Astrocyte (in vitro differentiated cells and primary cell): ENCODE measurements at regions not wholly inside any gene's neighbourhood (a gene's known extent, or its start where the extent isn't known, plus 50 kb on each side); places are given as distances from the start of the nearest gene placed in this dataset.

ENCODE experiments used
- DNase-seq: peaks from one replicate; pipeline ENCODE4 v3.0.0-alpha.2; 2010; ENCODE audit warnings: low read depth
- FAIRE-seq: peaks from 2 replicates; lab custom pipeline; 2011; peaks lifted over from hg19 to GRCh38; lab: Jason Lieb, UNC
- H2AFZ ChIP-seq: 2 replicates; pipeline ENCODE4 v1.6.0; 2012; ENCODE audit warnings: low read depth, low read length, inconsistent platforms
- H3K27ac ChIP-seq: 2 replicates; pipeline ENCODE4 v1.5.1; 2011; ENCODE audit warnings: low read depth, low read length, inconsistent platforms
- H3K27me3 ChIP-seq: 2 replicates; pipeline ENCODE4 v1.6.0; 2011; ENCODE audit warnings: low read length, inconsistent platforms; ENCODE audit not compliant: insufficient read depth
- H3K36me3 ChIP-seq: 2 replicates; pipeline ENCODE4 v1.5.1; 2011; ENCODE audit warnings: low read length, inconsistent platforms; ENCODE audit not compliant: insufficient read depth
- H3K4me1 ChIP-seq: 2 replicates; pipeline ENCODE4 v1.5.1; 2011; ENCODE audit warnings: low read length, inconsistent platforms; ENCODE audit not compliant: insufficient read depth
- H3K4me2 ChIP-seq: 2 replicates; pipeline ENCODE4 v1.6.0; 2012; ENCODE audit warnings: low read length, inconsistent platforms
- H3K4me3 ChIP-seq: 2 replicates; pipeline ENCODE4 v1.5.1; 2011; ENCODE audit warnings: low read depth, mild to moderate bottlenecking, low read length, inconsistent platforms; ENCODE audit not compliant: insufficient read depth
- H3K79me2 ChIP-seq: 2 replicates; pipeline ENCODE4 v1.6.0; 2012; ENCODE audit warnings: mild to moderate bottlenecking, low read length, inconsistent platforms; ENCODE audit not compliant: insufficient read depth
- H3K9ac ChIP-seq: 2 replicates; pipeline ENCODE4 v1.6.0; 2012; ENCODE audit warnings: mild to moderate bottlenecking, low read length, inconsistent platforms
- H3K9me3 ChIP-seq: 2 replicates; pipeline ENCODE4 v1.5.1; 2012; ENCODE audit warnings: low read depth, mild to moderate bottlenecking, low read length, inconsistent platforms; ENCODE audit not compliant: insufficient read depth
- H4K20me1 ChIP-seq: 2 replicates; pipeline ENCODE4 v1.6.0; 2012; ENCODE audit warnings: low read length, inconsistent platforms; ENCODE audit not compliant: insufficient read depth
- H3K27ac Mint-ChIP-seq: one replicate; pipeline ENCODE4 v1.8.0; 2021; ENCODE audit warnings: mild to moderate bottlenecking, mixed read lengths; ENCODE audit not compliant: unreplicated experiment
- H3K27me3 Mint-ChIP-seq: one replicate; pipeline ENCODE4 v1.8.0; 2021; ENCODE audit warnings: low read depth, mixed read lengths; ENCODE audit not compliant: unreplicated experiment
- H3K36me3 Mint-ChIP-seq: one replicate; pipeline ENCODE4 v1.8.0; 2021; ENCODE audit warnings: low read depth, mixed read lengths; ENCODE audit not compliant: unreplicated experiment
- H3K4me1 Mint-ChIP-seq: one replicate; pipeline ENCODE4 v1.8.0; 2021; ENCODE audit warnings: low read depth, mixed read lengths; ENCODE audit not compliant: unreplicated experiment
- H3K4me3 Mint-ChIP-seq: one replicate; pipeline ENCODE4 v1.8.0; 2021; ENCODE audit warnings: mild to moderate bottlenecking, moderate library complexity, mixed read lengths; ENCODE audit not compliant: unreplicated experiment
- H3K9me3 Mint-ChIP-seq: one replicate; pipeline ENCODE4 v1.8.0; 2021; ENCODE audit warnings: mild to moderate bottlenecking, mixed read lengths; ENCODE audit not compliant: unreplicated experiment
- EZH2 ChIP-seq: IDR thresholded peaks from 2 replicates; pipeline ENCODE4 v1.6.1; 2012; ENCODE audit warnings: mild to moderate bottlenecking, low read length, inconsistent platforms; ENCODE audit not compliant: insufficient read depth
- TF ChIP-seq, protein P1 (sequence below): IDR thresholded peaks from 2 replicates; pipeline ENCODE4 v1.5.1; 2011; ENCODE audit warnings: low read depth, mild to moderate bottlenecking, inconsistent platforms, low read length, moderate library complexity; ENCODE audit not compliant: insufficient read depth

DNA sequence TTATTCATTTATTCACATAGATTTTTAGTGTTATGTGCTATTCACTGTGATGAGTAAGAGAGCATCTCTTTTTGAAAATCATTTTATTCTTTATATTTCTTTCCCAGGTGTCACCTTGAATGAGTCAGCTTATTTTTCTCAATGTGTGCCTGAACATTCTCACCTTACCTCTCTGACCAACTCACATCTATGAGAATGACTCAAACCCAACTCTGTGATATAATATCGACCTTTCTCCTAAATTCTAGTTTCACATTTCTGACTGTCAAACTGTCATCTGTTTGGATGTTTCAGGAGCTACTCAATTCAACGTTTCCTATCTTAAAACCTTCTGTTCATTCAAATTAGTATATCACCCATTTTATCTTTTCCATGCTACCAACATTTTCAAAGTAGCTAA is 630.8 kb downstream of the RERGL start:
- H3K27ac Mint-ChIP-seq = no peak overlapping the region
- no peaks in the 10 kb centered on the region for H3K27me3 ChIP-seq
- H3K36me3 ChIP-seq = no peaks in the 10 kb centered on the region
- H3K79me2 ChIP-seq = no peaks in the 10 kb centered on the region
- no peak for FAIRE-seq
- H3K27ac ChIP-seq = no peak overlapping the region
- H3K9ac ChIP-seq = no peak overlapping the region
- no peak overlapping the region for H3K4me3 ChIP-seq
- no peak overlapping the region for H3K4me3 Mint-ChIP-seq
- no peak overlapping the region for H3K4me2 ChIP-seq
- H3K9me3 Mint-ChIP-seq = no peaks in the 10 kb centered on the region
- no peak for DNase-seq
- no peaks in the 10 kb centered on the region for H3K9me3 ChIP-seq
- H3K4me1 ChIP-seq = no peaks in the 10 kb centered on the region
- no peaks in the 10 kb centered on the region for H3K36me3 Mint-ChIP-seq
- H3K27me3 Mint-ChIP-seq = no peaks in the 10 kb centered on the region
- no peaks in the 10 kb centered on the region for H4K20me1 ChIP-seq
- H2AFZ ChIP-seq = no peak overlapping the region
- TF ChIP-seq, protein P1, sequence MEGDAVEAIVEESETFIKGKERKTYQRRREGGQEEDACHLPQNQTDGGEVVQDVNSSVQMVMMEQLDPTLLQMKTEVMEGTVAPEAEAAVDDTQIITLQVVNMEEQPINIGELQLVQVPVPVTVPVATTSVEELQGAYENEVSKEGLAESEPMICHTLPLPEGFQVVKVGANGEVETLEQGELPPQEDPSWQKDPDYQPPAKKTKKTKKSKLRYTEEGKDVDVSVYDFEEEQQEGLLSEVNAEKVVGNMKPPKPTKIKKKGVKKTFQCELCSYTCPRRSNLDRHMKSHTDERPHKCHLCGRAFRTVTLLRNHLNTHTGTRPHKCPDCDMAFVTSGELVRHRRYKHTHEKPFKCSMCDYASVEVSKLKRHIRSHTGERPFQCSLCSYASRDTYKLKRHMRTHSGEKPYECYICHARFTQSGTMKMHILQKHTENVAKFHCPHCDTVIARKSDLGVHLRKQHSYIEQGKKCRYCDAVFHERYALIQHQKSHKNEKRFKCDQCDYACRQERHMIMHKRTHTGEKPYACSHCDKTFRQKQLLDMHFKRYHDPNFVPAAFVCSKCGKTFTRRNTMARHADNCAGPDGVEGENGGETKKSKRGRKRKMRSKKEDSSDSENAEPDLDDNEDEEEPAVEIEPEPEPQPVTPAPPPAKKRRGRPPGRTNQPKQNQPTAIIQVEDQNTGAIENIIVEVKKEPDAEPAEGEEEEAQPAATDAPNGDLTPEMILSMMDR = no peak
- TF ChIP-seq EZH2 = no peak
- H3K4me1 Mint-ChIP-seq = peaks cover 6% of the 10 kb centered on the region

DNA sequence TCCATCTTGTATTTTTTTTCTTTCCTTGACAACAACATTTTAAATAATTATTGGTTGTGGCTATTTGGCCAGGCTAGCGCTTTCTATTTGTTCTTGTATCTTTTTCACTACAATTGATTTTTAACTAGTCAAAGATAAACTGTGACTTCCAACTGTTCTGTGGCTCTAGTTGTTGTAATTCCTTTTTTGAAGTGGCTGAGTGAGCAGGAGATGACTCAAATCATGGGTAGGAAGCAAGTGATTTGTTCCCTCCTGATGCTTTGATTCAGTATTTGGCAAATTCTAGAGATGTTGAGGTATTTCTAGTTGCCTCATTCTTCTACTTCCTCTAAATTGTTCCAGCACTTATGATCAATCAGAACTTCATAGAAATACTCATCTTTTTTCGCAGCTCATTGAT is 633.5 kb downstream of the RERGL start:
- Mint-ChIP-seq H3K4me1 (peaks cover 6% of the 10 kb centered on the region), H3K36me3 (no peaks in the 10 kb centered on the region), H3K27me3 (no peaks in the 10 kb centered on the region), H3K9me3 (no peaks in the 10 kb centered on the region), H3K4me3 (no peak overlapping the region), H3K27ac (no peak overlapping the region)
- no peaks in the 10 kb centered on the region for H3K27me3 ChIP-seq
- H3K4me2 ChIP-seq = no peak overlapping the region
- H3K79me2 ChIP-seq = no peaks in the 10 kb centered on the region
- no peak for FAIRE-seq
- no peak overlapping the region for H3K4me3 ChIP-seq
- H2AFZ ChIP-seq = no peak overlapping the region
- H3K9ac ChIP-seq = no peak overlapping the region
- TF ChIP-seq EZH2 = no peak
- TF ChIP-seq, protein P1 = no peak
- H3K36me3 ChIP-seq = no peaks in the 10 kb centered on the region
- DNase-seq = peak; percentile 0
- H3K4me1 ChIP-seq = no peaks in the 10 kb centered on the region
- H3K9me3 ChIP-seq = no peaks in the 10 kb centered on the region
- H4K20me1 ChIP-seq = no peaks in the 10 kb centered on the region
- H3K27ac ChIP-seq = no peak overlapping the region

DNA sequence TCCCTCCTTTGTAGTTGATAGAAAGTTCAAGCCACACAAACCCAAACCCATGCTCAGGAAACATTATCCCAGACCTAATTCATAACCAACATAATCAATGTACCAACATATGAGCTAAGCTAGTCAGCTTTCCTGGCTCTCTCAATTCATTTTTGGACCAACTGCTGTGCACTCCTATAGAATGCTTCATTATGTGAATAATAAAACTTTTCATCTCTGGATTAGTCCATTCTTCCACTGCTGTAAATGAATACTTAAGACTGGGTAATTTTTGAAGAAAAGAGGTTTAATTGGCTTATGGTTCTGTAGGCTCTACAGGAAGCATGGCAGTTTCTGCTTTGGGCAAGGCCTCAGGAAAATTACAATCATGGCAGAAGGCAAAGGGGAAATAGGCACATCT is 651.9 kb downstream of the RERGL start:
- Mint-ChIP-seq H3K27me3 (no peaks in the 10 kb centered on the region), H3K4me3 (no peak overlapping the region), H3K9me3 (peaks cover 8% of the 10 kb centered on the region), H3K36me3 (peaks cover 3% of the 10 kb centered on the region), H3K4me1 (no peaks in the 10 kb centered on the region), H3K27ac (no peak overlapping the region)
- Histone ChIP-seq H3K79me2 (no peaks in the 10 kb centered on the region), H3K27ac (no peak overlapping the region), H2AFZ (no peak overlapping the region), H3K4me1 (no peaks in the 10 kb centered on the region), H4K20me1 (no peaks in the 10 kb centered on the region), H3K27me3 (no peaks in the 10 kb centered on the region), H3K36me3 (no peaks in the 10 kb centered on the region), H3K9ac (no peak overlapping the region), H3K4me2 (no peak overlapping the region), H3K9me3 (no peaks in the 10 kb centered on the region), H3K4me3 (no peak overlapping the region)
- DNase-seq (no peak), FAIRE-seq (no peak)
- no peak for TF ChIP-seq EZH2
- TF ChIP-seq, protein P1 = no peak
